BLaER1 (cell line): ENCODE measurements at regions not wholly inside any gene's neighbourhood (a gene's known extent, or its start where the extent isn't known, plus 50 kb on each side); places are given as distances from the start of the nearest gene placed in this dataset.

ENCODE experiments used
- H3K27ac ChIP-seq: shearing (Covaris generic); formaldehyde crosslinking; 2 replicates; pipeline ENCODE4 v1.8.1; 2022
- H3K27me3 ChIP-seq: shearing (Covaris generic); formaldehyde crosslinking; 2 replicates; pipeline ENCODE4 v1.8.1; 2022
- H3K36me3 ChIP-seq: shearing (Covaris generic); formaldehyde crosslinking; 2 replicates; pipeline ENCODE4 v1.8.1; 2022
- H3K4me1 ChIP-seq: shearing (Covaris generic); formaldehyde crosslinking; 2 replicates; pipeline ENCODE4 v1.8.1; 2022
- H3K4me2 ChIP-seq: shearing (Covaris generic); formaldehyde crosslinking; 2 replicates; pipeline ENCODE4 v1.8.1; 2022
- H3K4me3 ChIP-seq: shearing (Covaris generic); formaldehyde crosslinking; 2 replicates; pipeline ENCODE4 v1.8.1; 2022
- H3K9ac ChIP-seq: shearing (Covaris generic); formaldehyde crosslinking; 2 replicates; pipeline ENCODE4 v1.8.1; 2022
- H3K9me3 ChIP-seq: shearing (Covaris generic); formaldehyde crosslinking; 2 replicates; pipeline ENCODE4 v1.8.1; 2022
- H4K20me1 ChIP-seq: shearing (Covaris generic); formaldehyde crosslinking; 2 replicates; pipeline ENCODE4 v1.8.1; 2022
- Cebpa-rat ChIP-seq: shearing (Covaris generic); IDR thresholded peaks from 2 replicates; pipeline ENCODE4 v1.8.1; 2022

DNA sequence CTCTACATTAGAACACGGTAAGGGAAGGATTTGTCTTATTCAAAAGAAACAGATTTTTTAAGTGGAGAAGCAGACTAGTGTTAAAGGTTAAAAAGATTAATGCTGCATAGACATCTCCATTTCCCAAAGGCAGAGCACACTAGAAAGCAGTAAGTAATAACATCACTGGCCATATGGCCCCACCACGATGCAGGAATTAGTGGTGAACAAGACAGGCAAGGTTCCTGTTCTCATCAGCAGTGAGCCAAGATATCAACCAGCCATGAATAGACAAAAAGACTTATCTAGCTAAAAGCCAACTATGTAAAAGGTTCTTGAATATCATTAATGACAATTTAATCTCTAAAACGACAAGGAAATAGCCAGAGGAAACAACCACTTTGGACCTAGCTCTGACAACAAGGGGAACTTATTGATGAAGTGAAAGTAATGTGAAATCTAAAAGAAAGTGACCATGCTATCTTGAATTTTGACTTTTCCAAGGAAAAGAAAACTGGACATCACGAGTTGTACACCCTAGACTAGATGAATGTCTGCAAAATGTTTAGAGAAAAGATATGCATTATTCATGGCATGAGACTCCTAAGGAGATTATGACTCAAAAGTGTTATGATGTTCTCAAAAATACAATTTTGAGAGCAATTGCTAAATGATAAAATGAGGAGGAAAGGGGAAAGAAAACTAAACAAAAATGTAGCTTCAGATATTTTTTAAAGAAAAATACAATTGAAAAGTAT is 157.9 kb upstream of the STXBP5 start:
- H3K9ac ChIP-seq, result no peak overlapping the region
- H3K9me3 ChIP-seq, result peaks cover 12% of the 10 kb centered on the region; the same call in 1 of the 2 replicates
- no peak overlapping the region for H3K4me3 ChIP-seq
- H3K36me3 ChIP-seq, result no peaks in the 10 kb centered on the region
- no peaks in the 10 kb centered on the region for H3K27me3 ChIP-seq
- H4K20me1 ChIP-seq, result no peaks in the 10 kb centered on the region
- TF ChIP-seq Cebpa-rat, result no peak
- no peak overlapping the region for H3K27ac ChIP-seq
- no peaks in the 10 kb centered on the region for H3K4me1 ChIP-seq
- H3K4me2 ChIP-seq, result no peak overlapping the region

DNA sequence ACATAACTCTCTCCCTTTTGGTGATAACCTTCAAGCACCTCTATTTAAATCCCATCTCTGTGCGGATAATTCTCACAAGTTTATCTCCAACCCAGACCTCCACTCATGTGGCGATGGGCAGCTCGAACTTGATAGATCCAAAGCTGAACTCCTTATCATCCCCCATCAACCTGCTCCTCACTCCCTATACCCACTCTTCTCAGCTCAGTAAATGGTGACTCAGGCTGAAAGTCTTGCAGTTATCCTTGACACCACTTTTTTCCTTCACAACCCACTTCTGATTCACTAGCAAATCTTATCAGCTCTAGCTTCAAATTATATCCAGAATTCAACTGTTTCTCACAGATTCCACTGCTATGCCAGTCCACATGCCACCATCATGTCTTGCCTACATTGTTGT is 155.3 kb upstream of the STXBP5 start:
- Histone ChIP-seq H3K9me3 (peaks cover 8% of the 10 kb centered on the region; the same call in 1 of the 2 replicates), H3K9ac (no peak overlapping the region), H3K4me2 (no peak overlapping the region), H3K36me3 (no peaks in the 10 kb centered on the region), H3K27ac (no peak overlapping the region), H3K4me1 (no peaks in the 10 kb centered on the region), H3K4me3 (no peak overlapping the region), H4K20me1 (no peaks in the 10 kb centered on the region), H3K27me3 (no peaks in the 10 kb centered on the region)
- no peak for TF ChIP-seq Cebpa-rat

DNA sequence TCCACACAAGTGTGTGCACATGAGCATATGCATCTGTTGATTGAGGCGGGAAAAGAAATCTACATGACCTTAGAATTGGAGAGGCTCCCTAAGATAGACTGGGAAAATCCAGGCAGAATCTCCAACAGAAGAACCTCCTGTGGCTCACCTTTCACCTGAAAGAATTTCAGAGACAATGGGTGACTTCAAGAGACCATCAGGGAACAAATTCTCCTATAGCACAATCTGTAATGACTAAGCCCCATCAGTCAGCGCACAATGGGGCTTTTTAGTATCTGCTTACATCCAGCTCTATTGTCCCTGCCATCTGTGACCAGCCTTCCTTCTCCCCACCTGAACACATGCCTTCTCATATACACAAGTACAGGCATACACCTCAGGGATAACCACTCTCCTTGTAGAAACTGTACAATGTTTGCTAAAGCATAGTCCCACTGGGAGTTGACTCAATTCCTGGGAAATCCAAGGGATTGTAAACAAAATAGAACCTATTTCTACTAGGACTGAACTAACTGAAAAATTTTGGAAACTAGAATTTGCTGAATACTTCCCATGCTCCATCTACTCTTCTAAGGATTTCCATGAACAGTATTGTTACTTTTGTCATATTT is 150.8 kb upstream of the STXBP5 start:
- no peak for TF ChIP-seq Cebpa-rat
- no peak overlapping the region for H3K4me2 ChIP-seq
- no peaks in the 10 kb centered on the region for H4K20me1 ChIP-seq
- no peak overlapping the region for H3K27ac ChIP-seq
- no peaks in the 10 kb centered on the region for H3K36me3 ChIP-seq
- no peak overlapping the region for H3K4me3 ChIP-seq
- no peaks in the 10 kb centered on the region for H3K4me1 ChIP-seq
- no peaks in the 10 kb centered on the region for H3K27me3 ChIP-seq
- H3K9ac ChIP-seq, result no peak overlapping the region
- H3K9me3 ChIP-seq, result no peaks in the 10 kb centered on the region

DNA sequence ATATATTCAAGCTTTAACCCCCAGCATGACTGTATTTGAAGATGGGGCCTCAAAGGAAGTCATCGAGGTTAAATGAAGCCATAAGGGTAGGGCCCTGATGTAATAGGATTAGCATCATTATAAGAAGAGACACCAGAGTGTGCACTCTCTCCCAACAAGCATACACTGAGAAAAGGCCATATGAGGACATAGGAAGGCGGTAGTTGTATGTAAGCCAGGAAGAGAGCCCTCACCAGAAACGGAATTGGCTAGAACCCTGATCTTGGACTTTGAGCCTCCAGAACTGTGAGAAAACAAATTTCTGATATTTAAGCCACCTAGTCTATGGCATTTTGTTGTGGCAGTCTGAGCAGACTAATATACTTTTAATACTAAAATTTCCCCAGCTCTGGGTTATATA is 150.1 kb upstream of the STXBP5 start:
- Histone ChIP-seq H3K27ac (no peak overlapping the region), H3K27me3 (no peaks in the 10 kb centered on the region), H3K9me3 (no peaks in the 10 kb centered on the region)

DNA sequence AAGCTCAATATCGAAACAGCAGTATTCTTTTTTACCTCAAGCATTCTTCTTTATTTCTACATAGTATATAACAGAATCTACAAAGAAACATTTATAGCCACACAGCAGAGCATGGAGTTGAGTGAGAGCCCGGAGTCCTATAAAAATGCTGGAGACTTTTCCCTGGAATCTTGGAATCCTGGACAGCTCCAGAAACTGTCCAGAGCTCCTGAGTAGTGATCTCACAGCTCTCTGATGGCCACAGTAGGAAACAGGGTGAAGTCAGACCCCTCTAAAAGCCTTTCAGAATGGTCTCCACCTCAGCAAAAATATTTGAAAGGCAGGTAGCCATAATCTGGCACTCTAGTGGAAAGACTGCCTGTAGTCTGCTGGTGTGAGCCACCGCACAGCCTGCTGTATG is 149.3 kb upstream of the STXBP5 start:
- no peaks in the 10 kb centered on the region for H3K9me3 ChIP-seq
- H3K4me2 ChIP-seq, result no peak overlapping the region
- TF ChIP-seq Cebpa-rat, result no peak
- H3K4me3 ChIP-seq, result no peak overlapping the region
- H4K20me1 ChIP-seq, result no peaks in the 10 kb centered on the region
- no peaks in the 10 kb centered on the region for H3K36me3 ChIP-seq
- no peak overlapping the region for H3K27ac ChIP-seq
- no peak overlapping the region for H3K9ac ChIP-seq
- no peaks in the 10 kb centered on the region for H3K27me3 ChIP-seq
- no peaks in the 10 kb centered on the region for H3K4me1 ChIP-seq

More for the DNA sequence above, 150.1 kb upstream of the STXBP5 start:
- Histone ChIP-seq H3K4me1 (no peaks in the 10 kb centered on the region), H3K4me3 (no peak overlapping the region), H3K4me2 (no peak overlapping the region), H4K20me1 (no peaks in the 10 kb centered on the region), H3K36me3 (no peaks in the 10 kb centered on the region), H3K9ac (no peak overlapping the region)
- no peak for TF ChIP-seq Cebpa-rat

DNA sequence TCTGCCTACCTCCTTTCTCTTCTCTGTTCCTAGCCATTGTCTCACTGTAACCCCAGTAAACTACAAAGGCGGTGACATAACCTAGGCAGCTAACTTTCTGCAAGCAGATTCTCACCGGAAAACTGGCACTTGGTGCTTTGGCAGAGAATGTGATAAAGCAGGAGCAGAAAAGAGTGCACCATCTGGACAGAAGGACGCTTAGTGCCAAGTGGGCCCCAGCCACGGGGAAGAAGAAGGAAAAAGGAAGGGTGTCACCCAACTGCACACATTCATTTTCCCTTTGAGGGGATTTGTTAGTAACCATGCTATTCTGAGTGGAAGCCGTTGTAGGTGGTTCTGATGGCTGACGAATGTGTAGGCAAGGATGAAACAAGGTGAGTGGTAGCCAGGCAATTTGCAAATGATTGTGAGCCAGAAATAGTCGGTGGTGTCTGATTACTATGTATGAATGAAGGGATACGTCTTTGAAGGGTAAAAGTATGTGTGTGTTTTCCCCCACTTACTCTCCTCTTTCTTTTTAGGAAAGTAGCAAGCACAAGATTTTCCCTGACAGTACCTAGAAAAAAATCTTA is 148.3 kb upstream of the STXBP5 start:
- Histone ChIP-seq H3K9ac (no peak overlapping the region), H3K27ac (no peak overlapping the region), H4K20me1 (no peaks in the 10 kb centered on the region), H3K27me3 (no peaks in the 10 kb centered on the region), H3K4me1 (no peaks in the 10 kb centered on the region), H3K9me3 (no peaks in the 10 kb centered on the region), H3K4me3 (no peak overlapping the region), H3K36me3 (no peaks in the 10 kb centered on the region), H3K4me2 (no peak overlapping the region)
- TF ChIP-seq Cebpa-rat, result no peak

DNA sequence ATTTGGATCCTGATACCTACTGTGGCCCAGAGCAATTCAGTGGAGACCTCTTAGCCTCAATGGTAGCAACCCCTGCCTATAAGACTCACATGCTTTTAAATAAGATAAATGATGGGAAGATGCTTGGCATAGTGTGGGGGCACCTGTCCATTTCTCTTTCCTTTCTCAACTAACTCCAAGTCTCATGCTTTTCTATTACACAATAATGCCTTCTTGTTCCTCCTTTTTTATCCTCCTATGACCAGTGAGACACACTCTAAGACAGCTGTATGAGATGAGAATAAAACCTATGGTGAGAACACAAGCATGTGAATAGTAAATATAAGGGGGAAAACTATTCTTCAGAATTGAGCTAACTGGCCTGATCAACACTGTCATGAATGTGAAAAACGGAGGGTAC is 147.0 kb upstream of the STXBP5 start:
- H3K27me3 ChIP-seq, result no peaks in the 10 kb centered on the region
- H4K20me1 ChIP-seq, result no peaks in the 10 kb centered on the region
- no peaks in the 10 kb centered on the region for H3K9me3 ChIP-seq
- no peak overlapping the region for H3K4me2 ChIP-seq
- no peaks in the 10 kb centered on the region for H3K4me1 ChIP-seq
- H3K27ac ChIP-seq, result no peak overlapping the region
- no peaks in the 10 kb centered on the region for H3K36me3 ChIP-seq
- H3K4me3 ChIP-seq, result no peak overlapping the region
- no peak for TF ChIP-seq Cebpa-rat
- H3K9ac ChIP-seq, result no peak overlapping the region

DNA sequence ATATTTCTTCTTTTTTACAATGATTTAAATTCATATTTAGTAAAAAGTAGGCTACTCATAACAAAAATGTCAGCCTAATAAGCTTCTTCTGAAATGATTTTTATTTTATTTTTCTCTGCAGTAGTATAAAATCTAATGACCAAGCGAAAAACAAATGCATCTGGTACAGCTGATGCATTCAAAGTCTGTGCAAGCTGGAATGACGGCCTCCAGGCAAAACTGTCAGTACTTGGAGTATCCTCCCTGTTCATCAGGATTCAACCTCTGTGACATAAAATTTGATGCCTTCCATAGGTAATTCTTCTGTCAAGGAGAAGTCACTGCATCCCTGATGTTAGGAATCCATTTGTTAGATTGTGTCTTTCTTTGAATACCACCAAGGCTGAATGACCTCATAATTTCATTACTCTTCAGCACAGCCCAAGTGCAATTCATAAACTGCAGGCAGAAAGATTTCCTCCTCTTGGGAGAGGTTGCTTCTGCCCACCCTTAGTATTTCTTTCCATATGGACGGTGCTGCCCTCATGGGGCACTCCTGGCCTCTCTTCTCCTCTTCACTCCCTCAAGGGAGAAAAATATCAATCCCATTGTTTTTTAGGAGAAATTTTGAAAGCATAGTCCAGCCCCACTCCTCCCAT is 146.4 kb upstream of the STXBP5 start:
- no peaks in the 10 kb centered on the region for H3K4me1 ChIP-seq
- no peak for TF ChIP-seq Cebpa-rat
- no peaks in the 10 kb centered on the region for H3K27me3 ChIP-seq
- H3K27ac ChIP-seq, result no peak overlapping the region
- H3K4me2 ChIP-seq, result no peak overlapping the region
- H4K20me1 ChIP-seq, result no peaks in the 10 kb centered on the region
- no peaks in the 10 kb centered on the region for H3K9me3 ChIP-seq
- H3K9ac ChIP-seq, result no peak overlapping the region
- no peaks in the 10 kb centered on the region for H3K36me3 ChIP-seq
- H3K4me3 ChIP-seq, result no peak overlapping the region

DNA sequence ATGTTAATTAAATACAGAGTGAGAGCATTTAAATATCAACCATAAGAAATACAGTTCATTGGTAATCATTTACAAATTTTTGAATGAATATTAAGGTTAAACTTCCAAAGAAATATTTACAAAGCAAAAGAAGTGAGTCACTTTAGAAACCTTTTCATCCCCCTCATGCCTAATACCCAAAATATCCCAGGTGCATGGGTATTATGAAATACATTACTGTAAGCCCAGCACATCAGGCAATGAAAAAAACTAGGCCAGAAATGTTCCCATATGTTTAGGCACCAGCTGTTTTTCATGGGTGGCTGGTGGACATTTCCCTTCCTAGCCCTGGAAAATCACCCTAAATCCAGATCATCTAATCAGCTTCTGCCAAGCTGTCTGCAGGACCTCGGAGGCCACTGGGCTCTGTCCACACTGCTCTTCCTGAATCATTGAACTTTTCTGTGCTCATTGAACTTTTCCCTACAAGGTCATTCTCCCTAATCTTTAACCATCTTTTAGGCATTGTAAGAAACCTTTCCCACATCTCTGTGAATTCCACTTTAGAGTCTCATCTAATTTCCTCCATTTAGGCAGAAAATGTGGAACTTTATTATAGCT is 145.3 kb upstream of the STXBP5 start:
- Histone ChIP-seq H3K36me3 (no peaks in the 10 kb centered on the region), H3K27ac (no peak overlapping the region), H3K4me3 (no peak overlapping the region), H3K4me2 (no peak overlapping the region), H3K27me3 (no peaks in the 10 kb centered on the region), H3K9me3 (no peaks in the 10 kb centered on the region), H3K9ac (no peak overlapping the region), H3K4me1 (no peaks in the 10 kb centered on the region), H4K20me1 (no peaks in the 10 kb centered on the region)
- TF ChIP-seq Cebpa-rat, result no peak

DNA sequence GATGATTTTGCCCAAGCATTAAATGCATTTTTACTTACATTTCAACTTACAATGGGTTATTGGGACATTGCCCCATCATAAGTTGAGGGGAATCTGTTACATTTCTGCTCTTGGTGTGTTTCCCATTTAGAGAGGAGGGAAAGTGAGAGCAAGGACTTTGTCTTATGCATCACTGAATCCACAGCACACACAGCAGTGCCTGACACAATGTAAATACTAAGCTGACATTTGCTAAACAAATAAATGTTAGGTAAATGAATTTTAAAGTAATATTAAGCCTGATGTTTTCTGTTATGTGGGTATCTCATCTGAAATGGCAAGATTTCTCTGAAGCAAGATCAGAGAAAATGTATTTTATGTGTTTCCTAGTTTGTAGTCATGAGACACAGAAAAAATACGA is 143.6 kb upstream of the STXBP5 start:
- H3K27me3 ChIP-seq, result no peaks in the 10 kb centered on the region
- H3K9ac ChIP-seq, result no peak overlapping the region
- H3K36me3 ChIP-seq, result no peaks in the 10 kb centered on the region
- no peak for TF ChIP-seq Cebpa-rat
- H3K27ac ChIP-seq, result no peak overlapping the region
- H4K20me1 ChIP-seq, result no peaks in the 10 kb centered on the region
- no peaks in the 10 kb centered on the region for H3K9me3 ChIP-seq
- no peak overlapping the region for H3K4me3 ChIP-seq
- H3K4me2 ChIP-seq, result no peak overlapping the region
- H3K4me1 ChIP-seq, result no peaks in the 10 kb centered on the region
